KOPT-K1 (cell line): ENCODE measurements at regions not wholly inside any gene's neighbourhood (a gene's known extent, or its start where the extent isn't known, plus 50 kb on each side); places are given as distances from the start of the nearest gene placed in this dataset.

Source experiments
- H3K27ac ChIP-seq: fragments of 200-600 bp; sonication (generic); 2 replicates; pipeline ENCODE4 v1.5.1; 2016; ENCODE audit warnings: antibody characterized with exemption, mild to moderate bottlenecking, low read depth, low read length; ENCODE audit not compliant: poor library complexity, severe bottlenecking
- H3K36me3 ChIP-seq: fragments of 200-600 bp; sonication (generic); 2 replicates; pipeline ENCODE4 v1.5.1; 2017; ENCODE audit warnings: antibody characterized with exemption, mild to moderate bottlenecking, low read length, moderate library complexity; ENCODE audit not compliant: insufficient read depth
- H3K9me3 ChIP-seq: fragments of 200-600 bp; sonication (generic); 2 replicates; pipeline ENCODE4 v1.5.1; 2017; ENCODE audit warnings: antibody characterized with exemption, low read length, mild to moderate bottlenecking; ENCODE audit not compliant: insufficient read depth, poor library complexity, severe bottlenecking

- peaks cover 11% of the 10 kb centered on the region for H3K9me3 ChIP-seq
- H3K36me3 ChIP-seq = no peaks in the 10 kb centered on the region
- no peak overlapping the region for H3K27ac ChIP-seq
These were observed 147.4 kb upstream of the GATB start for GRCh38 chr4:151908201-151908600.

GRCh38 chr4:151906438-151906837 is 145.6 kb upstream of the GATB start:
- Histone ChIP-seq H3K27ac (no peak overlapping the region), H3K9me3 (peaks cover 22% of the 10 kb centered on the region)

GRCh38 chr4:151905197-151905596 is 144.4 kb upstream of the GATB start:
- Histone ChIP-seq H3K27ac (no peak overlapping the region), H3K9me3 (peaks cover 28% of the 10 kb centered on the region), H3K36me3 (no peaks in the 10 kb centered on the region)

More at GRCh38 chr4:151906438-151906837, 145.6 kb upstream of the GATB start:
- H3K36me3 ChIP-seq = no peaks in the 10 kb centered on the region

- no peak overlapping the region for H3K27ac ChIP-seq
- H3K36me3 ChIP-seq = no peaks in the 10 kb centered on the region
- peaks cover 28% of the 10 kb centered on the region for H3K9me3 ChIP-seq
These were observed 140.8 kb upstream of the GATB start for GRCh38 chr4:151901631-151902030.

GRCh38 chr4:151896880-151897279 is 136.1 kb upstream of the GATB start:
- H3K27ac ChIP-seq = no peak overlapping the region
- peaks cover 6% of the 10 kb centered on the region for H3K9me3 ChIP-seq
- H3K36me3 ChIP-seq = no peaks in the 10 kb centered on the region

GRCh38 chr4:151895671-151896070 is 134.9 kb upstream of the GATB start:
- Histone ChIP-seq H3K9me3 (peaks cover 5% of the 10 kb centered on the region), H3K27ac (no peak overlapping the region), H3K36me3 (no peaks in the 10 kb centered on the region)

- no peak overlapping the region for H3K27ac ChIP-seq
- no peaks in the 10 kb centered on the region for H3K9me3 ChIP-seq
- H3K36me3 ChIP-seq = no peaks in the 10 kb centered on the region
These were observed 133.4 kb upstream of the GATB start for GRCh38 chr4:151894246-151894645.

- H3K27ac ChIP-seq = no peak overlapping the region
- peaks cover 6% of the 10 kb centered on the region for H3K9me3 ChIP-seq
- H3K36me3 ChIP-seq = no peaks in the 10 kb centered on the region
These were observed 127.6 kb upstream of the GATB start for GRCh38 chr4:151888367-151888866.

GRCh38 chr4:151887816-151888180 is 127.0 kb upstream of the GATB start:
- no peak overlapping the region for H3K27ac ChIP-seq
- no peaks in the 10 kb centered on the region for H3K36me3 ChIP-seq
- peaks cover 6% of the 10 kb centered on the region for H3K9me3 ChIP-seq

GRCh38 chr4:151887031-151887815 is 126.4 kb upstream of the GATB start:
- H3K27ac ChIP-seq = no peak overlapping the region
- peaks cover 6% of the 10 kb centered on the region for H3K9me3 ChIP-seq
- no peaks in the 10 kb centered on the region for H3K36me3 ChIP-seq

GRCh38 chr4:151885123-151885522 is 124.3 kb upstream of the GATB start:
- H3K36me3 ChIP-seq = no peaks in the 10 kb centered on the region
- no peak overlapping the region for H3K27ac ChIP-seq
- peaks cover 6% of the 10 kb centered on the region for H3K9me3 ChIP-seq

- peaks cover 6% of the 10 kb centered on the region for H3K9me3 ChIP-seq
- H3K36me3 ChIP-seq = no peaks in the 10 kb centered on the region
- H3K27ac ChIP-seq = no peak overlapping the region
These were observed 122.9 kb upstream of the GATB start for GRCh38 chr4:151883747-151884146.

- no peak overlapping the region for H3K27ac ChIP-seq
- H3K36me3 ChIP-seq = no peaks in the 10 kb centered on the region
These were observed 121.4 kb upstream of the GATB start for GRCh38 chr4:151882072-151882803.

GRCh38 chr4:151879705-151880445 is 119.1 kb upstream of the GATB start:
- Histone ChIP-seq H3K27ac (no peak overlapping the region), H3K36me3 (no peaks in the 10 kb centered on the region), H3K9me3 (peaks cover 2% of the 10 kb centered on the region)

More at GRCh38 chr4:151882072-151882803, 121.4 kb upstream of the GATB start:
- H3K9me3 ChIP-seq = peaks cover 6% of the 10 kb centered on the region

GRCh38 chr4:151876381-151876988 is 115.7 kb upstream of the GATB start:
- no peaks in the 10 kb centered on the region for H3K9me3 ChIP-seq
- no peak overlapping the region for H3K27ac ChIP-seq
- H3K36me3 ChIP-seq = no peaks in the 10 kb centered on the region
